Stomach (tissue), 4 donors: ENCODE measurements at regions not wholly inside any gene's neighbourhood (a gene's known extent, or its start where the extent isn't known, plus 50 kb on each side); places are given as distances from the start of the nearest gene placed in this dataset.

ENCODE experiments used
- CTCF ChIP-seq, 7 experiments: fragments of 450-650 bp in 4 of 7; fragments of 200-600 bp in 3 of 7; sonication (generic) in 3 of 7; IDR thresholded peaks; one replicate each; pipeline ENCODE4 v1.5.1; 2016 to 2019; ENCODE audit warnings: antibody characterized with exemption in 7 of 7, control low read depth in 2 of 7, mild to moderate bottlenecking in 1 of 7
- POLR2A ChIP-seq, 4 donors: fragments of 450-650 bp; IDR thresholded peaks; one replicate each; pipeline ENCODE4 v1.6.1; 2016; ENCODE audit warnings: antibody characterized with exemption in 4 of 4, control low read depth in 2 of 4, mild to moderate bottlenecking in 1 of 4, moderate library complexity in 1 of 4

- no peak for TF ChIP-seq CTCF (IDR thresholded peaks at IDR 0.05)
- TF ChIP-seq POLR2A (IDR thresholded peaks at IDR 0.05) = no peak
These were observed 1210.4 kb upstream of the ACVR2A start for GRCh38 chr2:146634230-146635097.
